ENCODE measurements at regions not wholly inside any gene's neighbourhood (a gene's known extent, or its start where the extent isn't known, plus 50 kb on each side); places are given as distances from the start of the nearest gene placed in this dataset.

GRCh38 chr12:127306604-127307215 lies 960.3 kb upstream of the TMEM132C start:
- TF ChIP-seq EP300 (IDR thresholded peaks at IDR 0.05; ENCODE audit: borderline replicate concordance) (no peak), EGR1 (IDR thresholded peaks at IDR 0.05) (no peak), YY1 (IDR thresholded peaks at IDR 0.05; ENCODE audit: low read depth) (no peak), CEBPB (IDR thresholded peaks at IDR 0.05) (no peak), CREB1 (IDR thresholded peaks at IDR 0.05; ENCODE audit: low read depth) (no peak)

- no peak for TF ChIP-seq FOXM1 (IDR thresholded peaks at IDR 0.05; ENCODE audit: borderline replicate concordance, low read depth)
- TF ChIP-seq CREB1 (IDR thresholded peaks at IDR 0.05; ENCODE audit: low read depth): no peak
- no peak for TF ChIP-seq CEBPB (IDR thresholded peaks at IDR 0.05)
- no peak for TF ChIP-seq TCF12 (IDR thresholded peaks at IDR 0.05; ENCODE audit: low read depth)
- no peak for TF ChIP-seq TEAD4 (IDR thresholded peaks at IDR 0.05)
- TF ChIP-seq RAD21 (IDR thresholded peaks at IDR 0.05; ENCODE audit: low read depth): no peak
- no peak for TF ChIP-seq USF1 (IDR thresholded peaks at IDR 0.05)
- no peak for TF ChIP-seq REST (IDR thresholded peaks at IDR 0.05; ENCODE audit: low read depth)
- no peak for TF ChIP-seq MAX (IDR thresholded peaks at IDR 0.05)
- TF ChIP-seq TAF1 (IDR thresholded peaks at IDR 0.05; ENCODE audit: low read depth): no peak
- TF ChIP-seq EGR1 (IDR thresholded peaks at IDR 0.05): no peak
- TF ChIP-seq YY1 (IDR thresholded peaks at IDR 0.05; ENCODE audit: low read depth): no peak
- no peak for TF ChIP-seq EP300 (IDR thresholded peaks at IDR 0.05; ENCODE audit: borderline replicate concordance)
- TF ChIP-seq ZBTB7A (IDR thresholded peaks at IDR 0.05; ENCODE audit: low read depth): no peak
These were observed 959.4 kb upstream of the TMEM132C start for GRCh38 chr12:127307528-127307927.

GRCh38 chr12:127308148-127308547 lies 958.8 kb upstream of the TMEM132C start:
- no peak for TF ChIP-seq RAD21 (IDR thresholded peaks at IDR 0.05; ENCODE audit: low read depth)
- TF ChIP-seq TCF12 (IDR thresholded peaks at IDR 0.05; ENCODE audit: low read depth): no peak
- no peak for TF ChIP-seq FOXM1 (IDR thresholded peaks at IDR 0.05; ENCODE audit: borderline replicate concordance, low read depth)
- no peak for TF ChIP-seq ZBTB7A (IDR thresholded peaks at IDR 0.05; ENCODE audit: low read depth)

GRCh38 chr12:127310548-127310947 lies 956.4 kb upstream of the TMEM132C start:
- no peak for TF ChIP-seq CREB1 (IDR thresholded peaks at IDR 0.05; ENCODE audit: low read depth)

GRCh38 chr12:127311720-127312364 lies 955.1 kb upstream of the TMEM132C start:
- TF ChIP-seq TAF1 (IDR thresholded peaks at IDR 0.05; ENCODE audit: low read depth): no peak

GRCh38 chr12:127324681-127325080 lies 942.3 kb upstream of the TMEM132C start:
- TF ChIP-seq MAX (IDR thresholded peaks at IDR 0.05) (no peak), RAD21 (IDR thresholded peaks at IDR 0.05; ENCODE audit: low read depth) (no peak)

GRCh38 chr12:127327986-127328385 lies 939.0 kb upstream of the TMEM132C start:
- no peak for TF ChIP-seq TCF12 (IDR thresholded peaks at IDR 0.05; ENCODE audit: low read depth)

GRCh38 chr12:127328867-127329266 lies 938.1 kb upstream of the TMEM132C start:
- TF ChIP-seq TCF12 (IDR thresholded peaks at IDR 0.05; ENCODE audit: low read depth): no peak
- TF ChIP-seq CEBPB (IDR thresholded peaks at IDR 0.05): no peak

GRCh38 chr12:127334365-127334764 lies 932.6 kb upstream of the TMEM132C start:
- TF ChIP-seq RAD21 (IDR thresholded peaks at IDR 0.05; ENCODE audit: low read depth): no peak
- TF ChIP-seq FOXM1 (IDR thresholded peaks at IDR 0.05; ENCODE audit: borderline replicate concordance, low read depth): no peak
- TF ChIP-seq USF1 (IDR thresholded peaks at IDR 0.05): no peak
- no peak for TF ChIP-seq EP300 (IDR thresholded peaks at IDR 0.05; ENCODE audit: borderline replicate concordance)
- TF ChIP-seq MAX (IDR thresholded peaks at IDR 0.05): no peak
- no peak for TF ChIP-seq YY1 (IDR thresholded peaks at IDR 0.05; ENCODE audit: low read depth)
- TF ChIP-seq TAF1 (IDR thresholded peaks at IDR 0.05; ENCODE audit: low read depth): no peak
- no peak for TF ChIP-seq TEAD4 (IDR thresholded peaks at IDR 0.05)
- TF ChIP-seq NFIC (IDR thresholded peaks at IDR 0.05): no peak
- TF ChIP-seq ZBTB7A (IDR thresholded peaks at IDR 0.05; ENCODE audit: low read depth): no peak
- TF ChIP-seq REST (IDR thresholded peaks at IDR 0.05; ENCODE audit: low read depth): no peak
- no peak for TF ChIP-seq TCF12 (IDR thresholded peaks at IDR 0.05; ENCODE audit: low read depth)
